NCI-H2227 treated with DMSO at 0.1 percent for 48 hours (cell line): ENCODE measurements at regions not wholly inside any gene's neighbourhood (a gene's known extent, or its start where the extent isn't known, plus 50 kb on each side); places are given as distances from the start of the nearest gene placed in this dataset.

Experiments
- DNase-seq: peaks from one replicate; lab custom pipeline; 2025; lab: John Stamatoyannopoulos, UW

DNA sequence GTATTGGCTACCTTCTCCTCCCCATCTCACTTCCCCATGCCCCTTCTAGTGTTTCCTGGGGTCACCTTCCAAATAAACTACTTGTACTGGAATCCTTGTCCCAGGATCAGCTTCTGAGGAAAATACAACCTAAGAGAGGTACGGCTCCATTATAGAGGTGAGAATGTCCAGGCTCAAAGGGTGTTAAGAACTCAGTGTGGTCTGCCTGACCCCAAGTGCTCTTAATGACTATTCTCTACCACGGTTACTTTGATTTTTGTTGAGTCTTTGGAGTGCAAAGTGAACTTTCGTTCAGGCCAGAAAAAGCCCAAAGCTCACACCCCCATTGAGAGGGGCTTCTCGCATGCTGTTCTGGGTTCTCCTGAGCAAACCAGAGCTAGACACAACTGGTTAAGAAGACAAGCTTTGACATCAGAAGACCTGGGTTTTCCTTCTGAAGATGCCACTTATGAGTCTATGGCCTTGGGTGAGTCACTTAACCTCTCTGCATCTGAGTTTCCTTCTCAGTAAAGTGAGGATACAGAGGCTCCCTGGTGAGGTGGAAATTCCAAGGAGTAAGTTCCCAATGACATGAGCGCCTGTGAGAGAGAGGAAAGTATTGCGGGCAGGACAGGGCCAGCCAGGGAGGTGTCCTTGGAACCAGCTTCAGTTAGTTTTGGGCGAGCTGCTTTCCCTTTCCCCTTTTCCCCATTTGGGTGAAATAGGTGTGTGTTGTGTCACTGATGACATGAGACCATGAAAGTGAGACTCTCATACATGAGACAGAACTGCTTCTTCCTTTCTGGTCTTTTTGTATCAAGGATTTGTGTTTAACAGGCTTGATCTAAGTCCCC lies 475.0 kb upstream of the PROK2 start:
- DNase-seq, result no peak

DNA sequence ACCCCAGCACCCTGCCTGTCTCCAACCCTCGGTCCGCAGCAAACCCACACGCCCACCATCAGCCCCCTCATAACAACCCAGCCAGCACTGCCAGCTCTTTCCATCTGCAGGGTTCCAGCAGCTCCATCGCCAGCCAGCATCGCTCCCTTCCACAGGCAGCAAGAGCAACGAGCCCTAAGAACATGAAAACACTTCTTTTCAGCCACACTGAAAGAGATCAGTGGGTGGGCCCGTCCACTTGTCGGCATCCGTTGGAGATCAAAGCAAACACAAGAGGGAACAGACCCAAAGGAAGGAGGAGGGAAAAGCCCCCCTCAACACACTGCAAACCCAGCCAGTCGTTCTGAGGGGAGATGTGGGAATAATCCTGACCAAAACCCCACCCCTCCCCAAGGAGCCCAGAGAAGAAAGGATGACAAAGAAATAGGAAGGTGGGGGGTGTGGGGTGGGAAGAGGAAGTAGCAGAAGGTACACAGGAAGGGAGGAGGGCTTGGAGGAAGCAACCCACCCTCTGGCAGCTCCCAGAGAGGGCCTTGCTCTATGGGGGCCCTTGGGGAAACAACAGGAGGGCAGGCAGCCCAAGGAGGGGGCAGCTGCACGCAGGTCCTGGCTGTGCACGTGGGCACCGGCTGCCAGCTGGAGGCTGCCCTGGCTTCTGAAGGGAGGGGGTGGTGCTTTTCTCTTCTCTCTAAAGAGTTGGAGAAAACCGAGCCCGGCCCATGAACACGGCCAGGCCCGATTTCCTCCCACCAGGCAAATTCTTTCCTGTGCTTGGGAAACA lies 473.6 kb upstream of the PROK2 start:
- no peak for DNase-seq

DNA sequence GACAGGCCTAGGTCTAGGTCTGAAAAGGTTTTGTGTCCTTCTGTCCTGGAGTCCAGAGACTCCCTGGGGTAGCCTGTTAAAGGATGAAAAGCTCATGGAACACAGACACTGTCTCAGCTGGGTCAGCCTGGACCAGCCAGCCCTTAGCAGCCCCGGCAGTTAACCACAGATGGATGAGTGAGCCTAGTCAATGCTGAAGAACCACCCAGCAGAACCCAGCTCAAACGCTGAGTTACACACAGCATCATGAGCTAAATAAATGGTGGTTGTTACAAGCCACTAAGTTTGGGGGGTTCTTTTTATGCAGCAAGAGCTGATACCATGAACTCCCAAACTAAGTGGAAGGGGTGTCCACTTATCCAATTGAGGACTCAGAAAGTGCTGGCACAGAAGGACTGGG lies 472.8 kb upstream of the PROK2 start:
- DNase-seq, result no peak

DNA sequence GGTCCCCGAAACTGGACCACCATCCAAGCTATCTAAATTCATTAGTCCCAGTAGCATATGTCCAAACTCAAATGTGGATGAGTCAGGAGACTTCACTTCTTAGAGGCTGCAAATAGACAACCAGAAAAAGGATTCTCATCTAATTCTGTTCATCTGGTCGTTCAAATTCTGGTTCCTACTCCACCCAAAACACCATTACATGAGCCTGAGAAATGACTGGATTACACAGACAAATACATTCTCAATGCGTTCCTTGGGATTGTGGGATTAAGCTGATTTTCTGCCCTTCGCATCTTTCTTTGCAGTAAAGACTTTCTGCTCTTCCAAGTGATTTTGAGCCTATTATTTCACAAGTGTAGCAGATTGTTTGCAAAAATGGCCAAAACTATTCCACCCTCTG lies 472.3 kb upstream of the PROK2 start:
- no peak for DNase-seq

- DNase-seq, result no peak
Measured at GRCh38 chr3:72256716-72257115, 471.8 kb upstream of the PROK2 start.

DNA sequence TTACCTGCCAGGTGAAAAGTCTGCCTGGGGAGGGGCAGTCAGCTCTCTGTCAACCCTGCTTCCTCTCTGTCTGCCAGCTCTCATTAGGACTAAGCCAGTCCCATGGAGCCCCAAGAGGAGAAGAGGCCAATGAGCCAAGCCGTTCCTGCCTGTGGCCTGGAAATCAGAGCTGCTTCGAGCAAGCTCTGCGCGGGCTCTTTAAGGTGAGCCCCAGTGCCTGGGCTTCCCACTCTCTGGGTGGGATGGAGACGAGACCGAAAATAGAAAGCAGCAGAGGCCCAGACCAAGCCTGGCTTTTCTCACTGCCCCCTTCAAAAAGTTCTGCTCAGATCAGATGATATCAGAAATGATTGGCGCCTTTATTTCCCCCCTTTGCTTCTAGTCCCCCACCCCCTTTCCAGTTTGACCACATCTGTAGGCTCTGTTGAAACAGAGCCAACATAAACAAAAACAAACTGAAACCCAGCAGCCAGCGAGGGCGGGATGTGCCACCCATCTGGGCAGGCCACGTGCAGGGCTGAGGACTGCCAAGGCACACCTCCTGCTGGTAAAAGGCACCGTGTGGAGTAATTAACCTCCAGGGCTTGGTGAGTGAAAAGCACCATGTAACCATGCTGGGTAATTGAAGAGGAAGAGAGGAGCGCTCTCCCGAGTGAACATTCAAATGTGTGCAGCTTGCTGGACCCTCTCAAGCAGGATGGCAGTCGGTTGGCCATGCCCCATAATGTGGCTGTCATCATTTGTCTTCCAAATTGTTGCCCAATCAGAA lies 471.0 kb upstream of the PROK2 start:
- DNase-seq, result peak; percentile 30

DNA sequence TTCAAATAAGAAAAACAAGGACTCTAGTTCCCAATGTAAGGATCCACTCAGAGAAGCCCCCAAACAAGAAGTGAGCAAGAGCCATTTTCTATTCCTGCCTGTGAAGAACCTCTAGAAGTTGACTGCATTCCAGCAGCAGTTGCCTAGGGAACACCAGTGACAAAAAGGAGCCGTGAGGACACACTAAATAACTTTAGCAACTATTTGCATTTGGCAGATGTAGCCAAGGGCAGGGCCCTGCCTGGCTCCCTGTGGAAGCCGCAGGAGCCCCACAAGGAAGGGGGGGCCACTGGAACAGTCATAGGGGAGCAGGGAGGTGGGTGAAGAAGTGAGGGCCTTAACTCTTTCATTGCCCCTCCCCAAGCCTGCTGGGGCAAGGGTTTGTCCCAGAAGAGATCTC lies 470.2 kb upstream of the PROK2 start:
- no peak for DNase-seq

- DNase-seq, result no peak
Measured at GRCh38 chr3:72254483-72254882, 469.5 kb upstream of the PROK2 start.

DNA sequence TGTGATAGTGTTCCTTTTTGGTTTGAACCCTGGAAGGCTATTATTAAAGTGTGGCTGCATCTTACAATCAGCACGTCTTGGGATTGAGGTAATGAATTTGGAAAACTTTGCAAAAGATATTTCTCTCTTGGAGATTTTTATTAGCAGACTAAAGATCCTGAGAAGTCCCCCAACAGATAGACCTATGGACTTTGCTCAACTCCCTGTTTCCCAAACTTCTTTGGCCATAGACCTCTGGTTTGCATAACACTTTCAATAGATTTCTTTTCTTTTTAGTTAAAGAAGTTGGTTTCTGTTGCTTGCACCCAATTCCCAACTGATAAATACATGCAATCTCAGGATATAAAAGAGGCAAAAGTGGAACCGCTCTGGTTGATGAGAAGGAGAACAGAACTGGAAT lies 465.8 kb upstream of the PROK2 start:
- no peak for DNase-seq

DNA sequence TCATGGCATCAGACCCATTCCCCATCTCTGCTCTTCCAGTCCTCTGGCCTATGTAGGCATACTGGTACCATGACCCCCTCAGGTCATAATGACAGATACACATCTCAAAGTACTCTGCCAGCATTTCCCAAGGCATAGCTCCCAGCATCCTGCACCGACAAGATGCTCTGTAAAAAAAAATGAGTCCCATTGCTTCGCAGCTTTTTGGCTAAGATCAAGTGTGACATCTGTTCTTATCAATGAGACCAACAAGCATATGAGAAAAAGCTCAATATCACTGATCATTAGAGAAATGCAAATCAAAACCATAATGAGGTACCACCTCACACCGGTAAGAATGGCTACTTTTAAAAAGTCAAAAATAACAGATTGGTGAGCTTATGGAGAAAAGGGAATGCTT lies 463.9 kb upstream of the PROK2 start:
- DNase-seq, result no peak

DNA sequence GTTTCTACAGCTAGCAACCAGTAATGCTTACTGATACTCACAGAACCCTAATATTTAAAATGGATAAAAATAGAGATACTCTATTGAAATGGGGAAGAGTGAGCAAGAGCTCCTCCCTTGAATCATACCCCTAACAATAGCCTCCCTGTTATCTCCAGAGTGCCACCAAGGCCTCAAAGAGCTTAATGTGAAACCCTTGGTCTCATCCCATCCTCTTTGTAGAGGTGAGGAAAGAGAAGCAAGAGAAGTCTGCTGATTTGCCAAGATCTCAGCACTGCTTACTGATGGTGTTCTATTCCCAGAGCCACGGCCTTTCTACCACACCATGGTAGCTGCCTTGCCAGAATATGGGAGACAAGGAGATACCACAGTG lies 463.4 kb upstream of the PROK2 start:
- DNase-seq, result no peak

DNA sequence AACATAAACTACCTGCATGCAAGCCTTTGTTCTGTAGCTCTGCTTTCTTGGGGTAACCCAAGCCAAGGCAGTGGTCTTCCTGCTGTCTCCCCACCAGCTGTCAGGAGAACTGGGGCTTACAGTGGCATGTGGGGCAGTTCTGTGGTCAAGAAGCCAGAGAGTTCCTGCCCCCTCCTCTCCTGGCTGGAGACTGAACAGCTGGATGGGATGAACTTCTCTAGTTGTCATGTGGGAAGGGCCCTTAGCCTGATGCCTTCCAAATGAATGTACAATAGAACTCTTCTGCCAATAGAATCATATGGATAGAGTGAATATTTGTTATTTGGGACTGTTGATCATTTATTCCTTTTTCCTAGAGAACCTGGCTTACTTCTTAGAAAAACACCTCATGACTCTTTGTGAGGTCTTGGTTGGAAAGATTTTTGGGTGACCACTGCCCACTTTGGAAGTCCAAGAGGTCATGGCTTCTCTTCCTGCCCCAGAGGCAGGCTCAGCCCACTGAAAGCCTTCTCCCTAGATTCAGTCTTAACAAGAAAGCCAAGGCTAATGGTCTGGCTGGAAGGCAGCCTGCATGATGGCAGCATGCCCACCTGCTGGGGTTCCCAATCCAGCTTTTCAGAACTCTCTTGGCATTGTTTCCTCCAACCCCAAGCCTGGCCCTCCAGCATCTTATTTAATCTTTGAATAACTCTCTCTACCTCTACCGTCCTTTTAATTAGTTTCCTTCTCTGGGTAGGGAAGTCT lies 462.9 kb upstream of the PROK2 start:
- DNase-seq, result no peak

DNA sequence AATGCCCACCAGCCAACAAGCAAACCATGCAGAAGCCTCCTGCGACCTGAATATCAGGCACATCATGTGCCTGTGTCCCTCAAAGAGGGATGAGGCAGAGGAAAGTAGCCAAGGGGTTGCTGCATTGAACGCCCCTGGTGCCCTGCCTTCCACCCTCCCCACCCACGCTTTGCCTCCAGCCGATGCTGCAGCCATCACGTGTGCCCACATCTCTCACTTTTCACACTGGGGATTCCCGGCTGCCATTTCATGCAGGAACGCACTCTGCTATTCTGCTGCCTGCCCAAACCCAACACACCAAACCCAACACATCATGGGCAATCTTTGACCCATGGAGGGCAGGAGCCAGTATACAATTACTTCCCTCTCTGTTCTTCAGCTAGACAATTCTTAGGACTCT lies 462.2 kb upstream of the PROK2 start:
- no peak for DNase-seq

GRCh38 chr3:72246685-72247084 lies 461.7 kb upstream of the PROK2 start:
- DNase-seq, result no peak

- no peak for DNase-seq
Measured at GRCh38 chr3:72245183-72245811, 460.3 kb upstream of the PROK2 start.

- no peak for DNase-seq
Measured at GRCh38 chr3:72244396-72244795, 459.4 kb upstream of the PROK2 start.

DNA sequence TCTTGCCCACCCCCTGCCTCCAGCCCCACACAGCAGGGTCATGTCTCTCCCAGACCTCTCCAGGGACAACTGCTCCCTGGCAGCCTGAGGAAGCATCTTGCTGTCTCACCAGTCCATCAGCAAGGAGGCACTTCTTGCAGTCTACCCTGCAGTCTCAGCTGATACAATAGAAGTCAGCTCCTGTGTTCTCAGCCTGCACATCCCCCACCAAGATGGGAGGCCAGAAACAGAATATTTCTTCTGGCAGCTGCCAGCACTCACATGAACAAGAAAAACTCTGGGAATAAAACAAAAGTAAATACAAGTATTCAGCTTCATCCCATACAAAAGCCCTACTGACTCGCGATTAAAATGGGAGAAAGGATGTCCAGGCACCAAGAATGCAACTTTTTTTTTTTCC lies 457.4 kb upstream of the PROK2 start:
- DNase-seq, result no peak

DNA sequence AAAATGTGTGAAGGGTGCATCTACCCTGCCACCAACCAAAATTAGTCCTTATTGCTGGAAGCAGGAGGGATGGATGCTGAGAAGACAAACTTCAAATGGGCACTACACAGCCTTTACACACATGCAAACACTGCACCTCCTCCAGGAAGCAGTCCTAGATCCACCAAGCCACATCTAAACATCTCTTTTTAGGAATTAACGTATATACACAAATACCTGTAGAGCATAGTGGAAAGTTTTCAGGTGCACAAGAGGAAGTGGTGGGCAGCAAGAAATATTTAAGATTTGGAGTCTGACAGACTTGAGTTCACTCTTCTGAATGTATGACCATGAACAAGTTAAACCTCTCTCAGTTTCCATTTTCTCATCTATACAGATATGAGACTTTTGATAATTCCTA lies 456.6 kb upstream of the PROK2 start:
- no peak for DNase-seq

GRCh38 chr3:72240531-72240930 lies 455.6 kb upstream of the PROK2 start:
- no peak for DNase-seq

DNA sequence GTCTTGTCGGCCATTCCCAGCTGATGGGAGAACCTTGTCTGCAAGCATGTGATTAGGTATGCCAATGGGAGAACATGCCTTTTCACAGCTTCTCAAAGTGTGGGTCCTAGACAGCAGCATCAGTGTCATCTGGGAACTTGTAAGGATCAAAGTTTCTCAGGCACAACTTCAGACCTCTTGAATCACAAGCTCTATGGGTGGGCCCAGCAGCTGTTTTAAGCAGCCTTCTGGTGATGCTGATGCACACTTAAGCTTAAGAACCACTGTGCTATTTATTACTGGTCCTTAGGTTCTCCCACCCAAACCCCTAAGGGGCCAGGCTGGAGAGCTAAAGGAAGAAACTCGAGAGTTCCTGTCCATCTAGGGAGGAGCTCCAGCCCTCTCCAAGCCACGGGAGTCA lies 453.9 kb upstream of the PROK2 start:
- no peak for DNase-seq

GRCh38 chr3:72238010-72238691 lies 453.2 kb upstream of the PROK2 start:
- DNase-seq, result no peak
